ENCODE measurements at regions not wholly inside any gene's neighbourhood (a gene's known extent, or its start where the extent isn't known, plus 50 kb on each side); places are given as distances from the start of the nearest gene placed in this dataset.

- Mint-ChIP-seq H3K4me1 (ENCODE audit: low read depth, unreplicated experiment) (no peaks in the 10 kb centered on the region), H3K27ac (ENCODE audit: unreplicated experiment) (no peak overlapping the region), H3K36me3 (ENCODE audit: unreplicated experiment) (no peaks in the 10 kb centered on the region), H3K9me3 (ENCODE audit: unreplicated experiment) (no peaks in the 10 kb centered on the region), H3K4me3 (ENCODE audit: unreplicated experiment) (no peak overlapping the region), H3K27me3 (ENCODE audit: unreplicated experiment) (no peaks in the 10 kb centered on the region)
- TF ChIP-seq CTCF (IDR thresholded peaks at IDR 0.05; ENCODE audit: partially characterized antibody, unreplicated experiment), result no peak
- DNase-seq, result no peak
These were observed 795.3 kb upstream of the CELF2 start for GRCh38 chr10:10222304-10222841.

GRCh38 chr10:10223131-10223530 lies 794.5 kb upstream of the CELF2 start:
- H3K4me3 Mint-ChIP-seq (ENCODE audit: unreplicated experiment), result no peak overlapping the region
- H3K36me3 Mint-ChIP-seq (ENCODE audit: unreplicated experiment), result no peaks in the 10 kb centered on the region
- H3K27me3 Mint-ChIP-seq (ENCODE audit: unreplicated experiment), result no peaks in the 10 kb centered on the region
- no peaks in the 10 kb centered on the region for H3K9me3 Mint-ChIP-seq (ENCODE audit: unreplicated experiment)
- no peaks in the 10 kb centered on the region for H3K4me1 Mint-ChIP-seq (ENCODE audit: low read depth, unreplicated experiment)
- no peak for TF ChIP-seq CTCF (IDR thresholded peaks at IDR 0.05; ENCODE audit: partially characterized antibody, unreplicated experiment)
- no peak for DNase-seq
- H3K27ac Mint-ChIP-seq (ENCODE audit: unreplicated experiment), result no peak overlapping the region

GRCh38 chr10:10225136-10225676 lies 792.5 kb upstream of the CELF2 start:
- Mint-ChIP-seq H3K27ac (ENCODE audit: unreplicated experiment) (no peak overlapping the region), H3K27me3 (ENCODE audit: unreplicated experiment) (no peaks in the 10 kb centered on the region), H3K36me3 (ENCODE audit: unreplicated experiment) (no peaks in the 10 kb centered on the region)

GRCh38 chr10:10233229-10233628 lies 784.4 kb upstream of the CELF2 start:
- no peak overlapping the region for H3K27ac Mint-ChIP-seq (ENCODE audit: unreplicated experiment)
- H3K36me3 Mint-ChIP-seq (ENCODE audit: unreplicated experiment), result no peaks in the 10 kb centered on the region
- no peak for DNase-seq
- no peak for TF ChIP-seq CTCF (IDR thresholded peaks at IDR 0.05; ENCODE audit: partially characterized antibody, unreplicated experiment)
- no peaks in the 10 kb centered on the region for H3K4me1 Mint-ChIP-seq (ENCODE audit: low read depth, unreplicated experiment)
- no peaks in the 10 kb centered on the region for H3K27me3 Mint-ChIP-seq (ENCODE audit: unreplicated experiment)
- H3K4me3 Mint-ChIP-seq (ENCODE audit: unreplicated experiment), result no peak overlapping the region
- H3K9me3 Mint-ChIP-seq (ENCODE audit: unreplicated experiment), result no peaks in the 10 kb centered on the region

More at GRCh38 chr10:10225136-10225676, 792.5 kb upstream of the CELF2 start:
- Mint-ChIP-seq H3K9me3 (ENCODE audit: unreplicated experiment) (no peaks in the 10 kb centered on the region), H3K4me3 (ENCODE audit: unreplicated experiment) (no peak overlapping the region), H3K4me1 (ENCODE audit: low read depth, unreplicated experiment) (no peaks in the 10 kb centered on the region)
- no peak for DNase-seq
- TF ChIP-seq CTCF (IDR thresholded peaks at IDR 0.05; ENCODE audit: partially characterized antibody, unreplicated experiment), result no peak

- DNase-seq, result no peak
- H3K9me3 Mint-ChIP-seq (ENCODE audit: unreplicated experiment), result no peaks in the 10 kb centered on the region
- H3K4me1 Mint-ChIP-seq (ENCODE audit: low read depth, unreplicated experiment), result no peaks in the 10 kb centered on the region
- no peak overlapping the region for H3K4me3 Mint-ChIP-seq (ENCODE audit: unreplicated experiment)
- no peaks in the 10 kb centered on the region for H3K27me3 Mint-ChIP-seq (ENCODE audit: unreplicated experiment)
- no peak for TF ChIP-seq CTCF (IDR thresholded peaks at IDR 0.05; ENCODE audit: partially characterized antibody, unreplicated experiment)
- no peak overlapping the region for H3K27ac Mint-ChIP-seq (ENCODE audit: unreplicated experiment)
- no peaks in the 10 kb centered on the region for H3K36me3 Mint-ChIP-seq (ENCODE audit: unreplicated experiment)
These were observed 782.7 kb upstream of the CELF2 start for GRCh38 chr10:10235003-10235402.
